AG04449 (cell line): ENCODE measurements at regions not wholly inside any gene's neighbourhood (a gene's known extent, or its start where the extent isn't known, plus 50 kb on each side); places are given as distances from the start of the nearest gene placed in this dataset.

Experiments
- CTCF ChIA-PET: fragments of 350-600 bp; formaldehyde crosslinking; extraction: SDS; loops from one replicate; lab custom pipeline; 2021; ENCODE audit warnings: antibody characterized with exemption; lab: Yijun Ruan, JAX
- POLR2A ChIA-PET: fragments of 400-600, 350-600 bp; formaldehyde crosslinking; extraction: SDS; loops from one replicate; lab custom pipeline; 2020; ENCODE audit warnings: antibody characterized with exemption, inconsistent platforms; lab: Yijun Ruan, JAX
- DNase-seq: peaks from one replicate; pipeline ENCODE4 v3.0.0-alpha.2; 2010; ENCODE audit warnings: low read depth, low spot score
- H3K4me3 ChIP-seq: 2 replicates; pipeline ENCODE4 v1.5.1; 2011; ENCODE audit warnings: low read depth, mild to moderate bottlenecking, control low read depth, low read length
- TF ChIP-seq, protein P1 (sequence below): IDR thresholded peaks from one replicate; pipeline ENCODE4 v1.5.1; 2011; ENCODE audit warnings: mild to moderate bottlenecking, moderate library complexity, low read length, control low read depth, inconsistent platforms; ENCODE audit not compliant: insufficient read depth; ENCODE audit errors: missing control alignments

DNA sequence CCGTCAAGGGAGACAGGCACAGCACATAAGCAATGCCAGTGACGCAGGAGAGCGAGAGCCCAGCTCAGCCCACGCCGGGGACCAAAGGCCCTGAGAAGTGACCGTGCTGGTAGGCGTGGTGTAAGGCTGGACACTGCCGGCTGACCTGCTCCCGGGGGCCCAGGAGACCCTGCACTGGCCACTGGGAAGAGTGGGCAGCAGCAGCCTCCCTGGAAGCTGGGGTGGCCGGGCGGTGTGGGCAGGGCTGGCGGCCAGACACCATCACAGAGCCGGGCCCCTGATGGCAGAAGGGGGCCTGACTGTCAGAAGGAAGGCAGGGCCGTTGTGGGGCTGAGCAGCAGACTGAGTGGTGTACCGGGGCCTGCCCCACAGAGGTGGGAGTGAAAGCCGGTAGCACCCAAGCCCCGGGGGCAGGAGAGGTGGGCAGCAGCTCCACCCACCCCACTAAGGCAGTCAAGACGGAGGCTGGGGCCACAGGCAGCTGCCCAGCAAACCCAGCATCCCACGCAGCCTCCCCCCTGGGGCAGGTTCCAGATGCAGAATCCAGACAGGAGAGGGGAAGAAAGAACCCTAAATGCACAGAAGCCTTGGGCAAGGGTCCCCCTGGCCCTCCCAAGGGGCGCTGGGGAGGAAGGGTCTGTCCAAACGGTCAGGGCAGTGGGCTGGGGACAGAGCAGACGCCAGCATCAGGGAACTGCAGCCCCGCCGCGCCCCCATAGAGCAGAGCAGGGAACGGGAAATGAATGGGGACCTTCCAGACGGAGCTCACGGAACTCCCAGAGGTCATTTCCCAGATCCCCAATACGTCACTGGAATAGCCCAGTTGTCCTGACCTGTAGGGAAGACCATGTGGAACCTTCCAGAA, 205.2 kb downstream of the BRD1 start:
- no peak overlapping the region for H3K4me3 ChIP-seq
- CTCF ChIA-PET = interaction anchor here (1.2 kb wide), 1 partner anchor 10 kb away, joined by 4 read pairs; no protein-coding TSS in a partner anchor
- POLR2A ChIA-PET = no interaction called here
- DNase-seq = no peak
- TF ChIP-seq, protein P1, sequence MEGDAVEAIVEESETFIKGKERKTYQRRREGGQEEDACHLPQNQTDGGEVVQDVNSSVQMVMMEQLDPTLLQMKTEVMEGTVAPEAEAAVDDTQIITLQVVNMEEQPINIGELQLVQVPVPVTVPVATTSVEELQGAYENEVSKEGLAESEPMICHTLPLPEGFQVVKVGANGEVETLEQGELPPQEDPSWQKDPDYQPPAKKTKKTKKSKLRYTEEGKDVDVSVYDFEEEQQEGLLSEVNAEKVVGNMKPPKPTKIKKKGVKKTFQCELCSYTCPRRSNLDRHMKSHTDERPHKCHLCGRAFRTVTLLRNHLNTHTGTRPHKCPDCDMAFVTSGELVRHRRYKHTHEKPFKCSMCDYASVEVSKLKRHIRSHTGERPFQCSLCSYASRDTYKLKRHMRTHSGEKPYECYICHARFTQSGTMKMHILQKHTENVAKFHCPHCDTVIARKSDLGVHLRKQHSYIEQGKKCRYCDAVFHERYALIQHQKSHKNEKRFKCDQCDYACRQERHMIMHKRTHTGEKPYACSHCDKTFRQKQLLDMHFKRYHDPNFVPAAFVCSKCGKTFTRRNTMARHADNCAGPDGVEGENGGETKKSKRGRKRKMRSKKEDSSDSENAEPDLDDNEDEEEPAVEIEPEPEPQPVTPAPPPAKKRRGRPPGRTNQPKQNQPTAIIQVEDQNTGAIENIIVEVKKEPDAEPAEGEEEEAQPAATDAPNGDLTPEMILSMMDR = no peak

DNA sequence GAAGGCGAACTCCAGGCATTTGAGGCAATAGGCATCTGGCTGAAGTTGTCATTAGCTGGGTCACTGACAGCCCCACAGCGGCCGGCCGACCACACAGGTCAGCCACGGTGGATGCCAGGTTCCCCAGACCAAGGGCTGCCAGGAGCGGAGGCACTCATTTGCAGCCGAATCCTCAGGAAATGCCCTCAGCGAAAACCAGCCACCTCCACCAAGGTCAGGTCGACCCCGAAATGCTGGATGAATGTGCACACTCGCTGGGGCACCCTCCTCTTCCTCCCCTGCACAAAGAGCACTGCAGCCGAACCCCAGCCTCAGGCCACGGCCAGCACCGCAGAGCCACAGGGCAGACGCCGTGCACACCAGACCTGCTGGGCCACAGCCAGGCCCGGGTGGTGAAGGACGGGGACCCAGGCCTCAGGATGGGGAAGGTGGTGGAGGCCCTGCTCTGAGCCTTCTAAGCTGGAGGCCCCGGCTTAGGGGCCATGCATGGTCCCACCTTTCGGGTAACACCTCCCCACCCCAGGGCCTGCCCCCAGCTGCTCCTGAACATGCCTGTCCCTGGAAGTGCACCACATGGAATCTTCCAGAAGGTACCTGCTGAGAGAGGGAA, 206.0 kb downstream of the BRD1 start:
- POLR2A ChIA-PET = no interaction called here
- no peak overlapping the region for H3K4me3 ChIP-seq
- CTCF ChIA-PET = no interaction called here
- DNase-seq = no peak
- TF ChIP-seq, protein P1 = no peak

DNA sequence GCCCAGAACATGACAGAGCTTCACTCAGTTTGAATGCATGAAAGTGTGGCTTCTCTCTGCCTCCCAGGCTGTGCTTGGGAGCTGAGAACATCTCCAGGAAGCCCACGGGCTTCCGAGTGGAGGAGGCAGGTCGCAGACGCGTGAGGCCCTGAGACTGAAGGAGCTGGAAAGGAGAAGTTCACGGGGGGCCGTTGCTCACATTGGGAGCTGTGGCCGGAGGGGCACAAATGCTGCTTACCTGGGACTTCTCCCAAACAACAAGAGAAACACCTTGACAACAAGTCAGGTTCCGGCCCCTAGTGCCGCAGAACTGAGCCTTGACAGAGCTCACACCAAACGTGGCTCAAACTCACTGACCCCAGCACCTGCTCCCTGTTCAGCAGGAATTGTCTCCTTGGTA, 207.0 kb downstream of the BRD1 start:
- DNase-seq = no peak
- TF ChIP-seq, protein P1 = no peak
- POLR2A ChIA-PET = no interaction called here
- no peak overlapping the region for H3K4me3 ChIP-seq
- CTCF ChIA-PET = no interaction called here

DNA sequence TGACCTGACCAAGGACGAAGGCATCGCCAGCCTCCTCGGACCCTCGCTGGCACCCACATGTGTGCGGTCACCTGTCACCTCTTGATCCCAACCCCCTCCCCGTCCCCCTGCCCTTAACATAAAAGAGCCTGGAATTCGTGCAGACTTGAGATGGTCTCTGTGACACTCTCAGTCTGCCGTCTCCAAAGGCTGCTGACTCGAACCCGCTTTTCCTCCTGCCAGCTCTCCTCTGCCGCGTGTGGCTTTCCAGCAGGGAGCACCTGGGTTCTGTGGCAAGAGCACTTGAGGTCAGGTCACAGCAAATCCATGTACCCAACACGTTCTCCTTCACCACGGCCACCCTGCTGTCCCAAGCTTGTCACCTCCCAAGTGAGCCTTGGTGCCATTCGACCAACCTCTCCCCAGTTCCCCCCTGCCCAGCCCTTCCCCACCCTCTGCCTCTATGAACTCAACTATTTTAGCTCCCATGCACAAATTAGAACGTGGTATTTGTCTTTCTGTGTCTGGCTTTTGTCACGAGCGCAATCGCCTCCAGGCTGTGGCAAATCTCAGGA, 207.6 kb downstream of the BRD1 start:
- CTCF ChIA-PET = interaction anchor here (1.2 kb wide), 1 partner anchor 13 kb away, joined by 3 read pairs; no protein-coding TSS in a partner anchor
- POLR2A ChIA-PET = no interaction called here
- H3K4me3 ChIP-seq = no peak overlapping the region
- no peak for DNase-seq
- TF ChIP-seq, protein P1 = no peak

DNA sequence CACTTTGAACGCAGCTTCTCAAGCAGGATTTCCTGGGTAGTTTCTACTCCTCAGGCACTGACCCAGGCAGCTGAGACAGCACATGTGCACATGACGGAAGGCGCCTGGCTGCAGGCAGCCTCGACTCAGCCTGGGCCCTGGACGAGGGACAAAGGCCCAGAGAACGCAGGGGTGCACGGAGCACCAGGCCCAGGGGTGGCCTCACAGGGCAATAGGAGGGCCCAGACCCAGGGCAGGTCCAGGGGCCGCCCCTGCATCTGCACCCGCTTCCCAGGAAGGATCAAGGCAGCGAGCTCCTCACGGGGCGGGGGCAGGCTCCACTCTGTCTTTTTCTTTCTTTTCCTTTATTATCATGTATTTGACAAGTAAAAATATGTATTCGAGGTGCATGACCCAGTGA, 208.4 kb downstream of the BRD1 start:
- H3K4me3 ChIP-seq = no peak overlapping the region
- TF ChIP-seq, protein P1 = no peak
- POLR2A ChIA-PET = no interaction called here
- CTCF ChIA-PET = interaction anchor here (1.2 kb wide), 1 partner anchor 13 kb away, joined by 3 read pairs; no protein-coding TSS in a partner anchor
- no peak for DNase-seq

DNA sequence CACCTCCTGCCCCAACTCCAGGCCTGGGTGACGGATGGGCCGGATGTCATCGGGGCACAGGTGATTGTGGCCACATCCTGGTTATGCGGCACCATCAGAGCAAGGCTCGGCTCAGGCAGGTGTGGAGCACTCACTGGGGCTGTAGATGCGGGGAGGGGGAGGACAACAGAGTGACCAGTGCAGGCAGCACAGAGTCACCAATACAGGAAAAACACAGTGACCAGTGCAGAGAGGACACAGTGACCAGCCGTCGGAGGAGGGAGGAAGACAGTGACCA, 209.1 kb downstream of the BRD1 start:
- DNase-seq = no peak
- CTCF ChIA-PET = no interaction called here
- POLR2A ChIA-PET = no interaction called here
- TF ChIP-seq, protein P1 = no peak
- H3K4me3 ChIP-seq = no peak overlapping the region
